ENCODE measurements at regions not wholly inside any gene's neighbourhood (a gene's known extent, or its start where the extent isn't known, plus 50 kb on each side); places are given as distances from the start of the nearest gene placed in this dataset.

DNA sequence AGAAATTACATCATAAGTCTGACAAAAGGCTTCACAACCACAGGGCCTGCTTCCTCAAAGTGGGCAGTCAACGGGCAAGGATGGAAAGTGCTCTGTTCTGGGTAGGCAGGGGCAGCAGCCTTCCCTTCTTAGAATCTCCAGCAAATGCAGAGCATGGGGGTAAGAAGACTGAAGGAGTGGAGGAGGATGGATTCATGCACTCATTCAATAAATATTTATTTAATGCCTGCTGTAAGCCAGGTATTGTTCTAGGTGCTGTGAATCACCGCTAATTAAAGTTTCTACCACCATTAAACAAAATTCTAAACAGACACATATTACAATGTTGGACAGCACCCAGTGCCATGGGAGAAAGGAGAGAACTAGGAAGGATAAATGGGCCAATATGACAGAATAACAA lies 195.6 kb downstream of the ELAVL2 start:
- TF ChIP-seq SMC3 (conservative IDR thresholded peaks at IDR 0.05; ENCODE audit: poor library complexity) (no peak), EZH2 (IDR thresholded peaks at IDR 0.05; ENCODE audit: borderline replicate concordance, insufficient read depth, low read length, poor library complexity, severe bottlenecking) (no peak), POLR2AphosphoS5 (IDR thresholded peaks at IDR 0.05) (no peak), MXI1 (conservative IDR thresholded peaks at IDR 0.05; ENCODE audit: poor library complexity, severe bottlenecking) (no peak), EP300 (conservative IDR thresholded peaks at IDR 0.05; ENCODE audit: poor library complexity, severe bottlenecking) (no peak), TAF1 (IDR thresholded peaks at IDR 0.05; ENCODE audit: low read depth) (no peak)
- TF ChIP-seq, protein P1, sequence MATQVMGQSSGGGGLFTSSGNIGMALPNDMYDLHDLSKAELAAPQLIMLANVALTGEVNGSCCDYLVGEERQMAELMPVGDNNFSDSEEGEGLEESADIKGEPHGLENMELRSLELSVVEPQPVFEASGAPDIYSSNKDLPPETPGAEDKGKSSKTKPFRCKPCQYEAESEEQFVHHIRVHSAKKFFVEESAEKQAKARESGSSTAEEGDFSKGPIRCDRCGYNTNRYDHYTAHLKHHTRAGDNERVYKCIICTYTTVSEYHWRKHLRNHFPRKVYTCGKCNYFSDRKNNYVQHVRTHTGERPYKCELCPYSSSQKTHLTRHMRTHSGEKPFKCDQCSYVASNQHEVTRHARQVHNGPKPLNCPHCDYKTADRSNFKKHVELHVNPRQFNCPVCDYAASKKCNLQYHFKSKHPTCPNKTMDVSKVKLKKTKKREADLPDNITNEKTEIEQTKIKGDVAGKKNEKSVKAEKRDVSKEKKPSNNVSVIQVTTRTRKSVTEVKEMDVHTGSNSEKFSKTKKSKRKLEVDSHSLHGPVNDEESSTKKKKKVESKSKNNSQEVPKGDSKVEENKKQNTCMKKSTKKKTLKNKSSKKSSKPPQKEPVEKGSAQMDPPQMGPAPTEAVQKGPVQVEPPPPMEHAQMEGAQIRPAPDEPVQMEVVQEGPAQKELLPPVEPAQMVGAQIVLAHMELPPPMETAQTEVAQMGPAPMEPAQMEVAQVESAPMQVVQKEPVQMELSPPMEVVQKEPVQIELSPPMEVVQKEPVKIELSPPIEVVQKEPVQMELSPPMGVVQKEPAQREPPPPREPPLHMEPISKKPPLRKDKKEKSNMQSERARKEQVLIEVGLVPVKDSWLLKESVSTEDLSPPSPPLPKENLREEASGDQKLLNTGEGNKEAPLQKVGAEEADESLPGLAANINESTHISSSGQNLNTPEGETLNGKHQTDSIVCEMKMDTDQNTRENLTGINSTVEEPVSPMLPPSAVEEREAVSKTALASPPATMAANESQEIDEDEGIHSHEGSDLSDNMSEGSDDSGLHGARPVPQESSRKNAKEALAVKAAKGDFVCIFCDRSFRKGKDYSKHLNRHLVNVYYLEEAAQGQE (IDR thresholded peaks at IDR 0.05; ENCODE audit: borderline replicate concordance): no peak
- TF ChIP-seq, protein P2, sequence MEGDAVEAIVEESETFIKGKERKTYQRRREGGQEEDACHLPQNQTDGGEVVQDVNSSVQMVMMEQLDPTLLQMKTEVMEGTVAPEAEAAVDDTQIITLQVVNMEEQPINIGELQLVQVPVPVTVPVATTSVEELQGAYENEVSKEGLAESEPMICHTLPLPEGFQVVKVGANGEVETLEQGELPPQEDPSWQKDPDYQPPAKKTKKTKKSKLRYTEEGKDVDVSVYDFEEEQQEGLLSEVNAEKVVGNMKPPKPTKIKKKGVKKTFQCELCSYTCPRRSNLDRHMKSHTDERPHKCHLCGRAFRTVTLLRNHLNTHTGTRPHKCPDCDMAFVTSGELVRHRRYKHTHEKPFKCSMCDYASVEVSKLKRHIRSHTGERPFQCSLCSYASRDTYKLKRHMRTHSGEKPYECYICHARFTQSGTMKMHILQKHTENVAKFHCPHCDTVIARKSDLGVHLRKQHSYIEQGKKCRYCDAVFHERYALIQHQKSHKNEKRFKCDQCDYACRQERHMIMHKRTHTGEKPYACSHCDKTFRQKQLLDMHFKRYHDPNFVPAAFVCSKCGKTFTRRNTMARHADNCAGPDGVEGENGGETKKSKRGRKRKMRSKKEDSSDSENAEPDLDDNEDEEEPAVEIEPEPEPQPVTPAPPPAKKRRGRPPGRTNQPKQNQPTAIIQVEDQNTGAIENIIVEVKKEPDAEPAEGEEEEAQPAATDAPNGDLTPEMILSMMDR (IDR thresholded peaks at IDR 0.05; ENCODE audit: poor library complexity, severe bottlenecking): no peak
